WTC11 (cell line): ENCODE measurements at regions not wholly inside any gene's neighbourhood (a gene's known extent, or its start where the extent isn't known, plus 50 kb on each side); places are given as distances from the start of the nearest gene placed in this dataset.

Experiments
- ATAC-seq: fragments of 200-7000 bp; cut with Tn5 transposase; 2 replicates; pipeline ENCODE4 v1.10.0; 2021; ENCODE audit warnings: mild to moderate bottlenecking, moderate library complexity
- CTCF ChIA-PET: fragments of 300-600 bp; sonication (Branson Sonifier 250); formaldehyde crosslinking; loops from one replicate; lab custom pipeline; 2021; ENCODE audit warnings: antibody characterized with exemption; lab: Charles Lee
- POLR2A ChIA-PET: fragments of 350-600 bp; sonication (Branson Sonifier 250); formaldehyde crosslinking; loops from one replicate; lab custom pipeline; 2021; ENCODE audit warnings: antibody characterized with exemption; lab: Charles Lee
- DNase-seq: peaks from one replicate; pipeline ENCODE4 v3.0.0; 2021; ENCODE audit warnings: low spot score
- H3K27ac Mint-ChIP-seq: 2 replicates; pipeline ENCODE4 v1.8.0; 2021; ENCODE audit warnings: mixed read lengths
- H3K27me3 Mint-ChIP-seq: 2 replicates; pipeline ENCODE4 v1.8.0; 2021; ENCODE audit warnings: low read depth, mild to moderate bottlenecking, moderate library complexity, mixed read lengths
- H3K36me3 Mint-ChIP-seq: 2 replicates; pipeline ENCODE4 v1.8.0; 2021; ENCODE audit warnings: mixed read lengths
- H3K4me1 Mint-ChIP-seq: 2 replicates; pipeline ENCODE4 v1.8.0; 2022; ENCODE audit warnings: mixed read lengths
- H3K4me3 Mint-ChIP-seq: 2 replicates; pipeline ENCODE4 v1.8.0; 2021; ENCODE audit warnings: mild to moderate bottlenecking, moderate library complexity, mixed read lengths
- H3K9me3 Mint-ChIP-seq: 2 replicates; pipeline ENCODE4 v1.8.0; 2021; ENCODE audit warnings: mixed read lengths
- CREM ChIP-seq: sonication (generic); formaldehyde crosslinking; IDR thresholded peaks from 2 replicates; pipeline ENCODE4 v1.8.1; 2022; ENCODE audit warnings: mild to moderate bottlenecking, missing genetic modification reagents, moderate library complexity
- E2F1 ChIP-seq: sonication (generic); formaldehyde crosslinking; IDR thresholded peaks from 2 replicates; pipeline ENCODE4 v1.8.0; 2022; ENCODE audit warnings: mild to moderate bottlenecking, missing genetic modification reagents
- ELF4 ChIP-seq: sonication (generic); formaldehyde crosslinking; IDR thresholded peaks from 2 replicates; pipeline ENCODE4 v1.8.1; 2022; ENCODE audit warnings: low read depth, mild to moderate bottlenecking, moderate library complexity, missing genetic modification reagents
- EMX1 ChIP-seq: fragments of 250-450 bp; sonication (Bioruptor Pico); IDR thresholded peaks from 2 replicates; pipeline ENCODE4 v1.8.0; 2021; ENCODE audit warnings: mild to moderate bottlenecking
- ERG ChIP-seq: fragments of 250-450 bp; sonication (Bioruptor Pico); IDR thresholded peaks from 2 replicates; pipeline ENCODE4 v1.8.0; 2021; ENCODE audit warnings: mild to moderate bottlenecking
- ETV6 ChIP-seq: sonication (generic); formaldehyde crosslinking; IDR thresholded peaks from 2 replicates; pipeline ENCODE4 v1.8.1; 2022; ENCODE audit warnings: mild to moderate bottlenecking, missing genetic modification reagents
- FOXJ3 ChIP-seq: sonication (generic); formaldehyde crosslinking; IDR thresholded peaks from 2 replicates; pipeline ENCODE4 v1.9.0; 2021; ENCODE audit warnings: missing genetic modification reagents, mild to moderate bottlenecking, borderline replicate concordance
- FOXP1 ChIP-seq: sonication (generic); formaldehyde crosslinking; IDR thresholded peaks from 2 replicates; pipeline ENCODE4 v1.8.0; 2022; ENCODE audit warnings: missing genetic modification reagents, mild to moderate bottlenecking, moderate library complexity, borderline replicate concordance
- GABPB1 ChIP-seq: sonication (generic); formaldehyde crosslinking; IDR thresholded peaks from 2 replicates; pipeline ENCODE4 v1.8.1; 2023; ENCODE audit warnings: mild to moderate bottlenecking, missing genetic modification reagents
- GTF2I ChIP-seq: fragments of 250-450 bp; sonication (Bioruptor Pico); conservative IDR thresholded peaks from 2 replicates; pipeline ENCODE4 v1.4.0; 2021; ENCODE audit warnings: mild to moderate bottlenecking
- IRF1 ChIP-seq: sonication (generic); formaldehyde crosslinking; IDR thresholded peaks from 2 replicates; pipeline ENCODE4 v1.8.0; 2023; ENCODE audit warnings: missing genetic modification reagents
- JAZF1 ChIP-seq: fragments of 250-450 bp; sonication (Bioruptor Pico); IDR thresholded peaks from 2 replicates; pipeline ENCODE4 v1.9.0; 2021; ENCODE audit warnings: moderate library complexity, mild to moderate bottlenecking, inconsistent platforms
- JUN ChIP-seq: sonication (generic); formaldehyde crosslinking; IDR thresholded peaks from 2 replicates; pipeline ENCODE4 v1.8.0; 2023; ENCODE audit warnings: mild to moderate bottlenecking, missing genetic modification reagents
- MLX ChIP-seq: sonication (generic); formaldehyde crosslinking; IDR thresholded peaks from 2 replicates; pipeline ENCODE4 v1.8.1; 2023; ENCODE audit warnings: mild to moderate bottlenecking, missing genetic modification reagents, moderate library complexity
- NFATC4 ChIP-seq: fragments of 250-450 bp; sonication (Bioruptor Pico); IDR thresholded peaks from 2 replicates; pipeline ENCODE4 v1.9.0; 2021; ENCODE audit warnings: mild to moderate bottlenecking
- NR2C2 ChIP-seq: sonication (generic); formaldehyde crosslinking; IDR thresholded peaks from 2 replicates; pipeline ENCODE4 v1.8.0; 2022; ENCODE audit warnings: mild to moderate bottlenecking, missing genetic modification reagents
- OVOL2 ChIP-seq: fragments of 250-450 bp; sonication (Bioruptor Pico); IDR thresholded peaks from 2 replicates; pipeline ENCODE4 v1.9.0; 2021; ENCODE audit warnings: mild to moderate bottlenecking, borderline replicate concordance
- PRDM15 ChIP-seq: sonication (generic); formaldehyde crosslinking; IDR thresholded peaks from 2 replicates; pipeline ENCODE4 v1.8.0; 2022; ENCODE audit warnings: missing genetic modification reagents
- PREB ChIP-seq: sonication (generic); formaldehyde crosslinking; IDR thresholded peaks from 2 replicates; pipeline ENCODE4 v1.8.1; 2022; ENCODE audit warnings: mild to moderate bottlenecking, missing genetic modification reagents, moderate library complexity, borderline replicate concordance
- SOX15 ChIP-seq: fragments of 250-450 bp; sonication (Bioruptor Pico); IDR thresholded peaks from 2 replicates; pipeline ENCODE4 v1.9.0; 2021; ENCODE audit warnings: mild to moderate bottlenecking
- TP53 ChIP-seq: sonication (generic); formaldehyde crosslinking; IDR thresholded peaks from 2 replicates; pipeline ENCODE4 v1.8.1; 2023; ENCODE audit warnings: mild to moderate bottlenecking, missing genetic modification reagents
- ZBTB21 ChIP-seq: sonication (generic); formaldehyde crosslinking; IDR thresholded peaks from 2 replicates; pipeline ENCODE4 v1.8.1; 2023; ENCODE audit warnings: mild to moderate bottlenecking, missing genetic modification reagents, borderline replicate concordance
- ZBTB43 ChIP-seq: sonication (generic); formaldehyde crosslinking; IDR thresholded peaks from 2 replicates; pipeline ENCODE4 v1.8.1; 2023; ENCODE audit warnings: mild to moderate bottlenecking, missing genetic modification reagents
- ZMAT4 ChIP-seq: fragments of 250-450 bp; sonication (Bioruptor Pico); IDR thresholded peaks from 2 replicates; pipeline ENCODE4 v1.9.0; 2021; ENCODE audit warnings: mild to moderate bottlenecking
- ZNF121 ChIP-seq: sonication (generic); formaldehyde crosslinking; IDR thresholded peaks from 2 replicates; pipeline ENCODE4 v1.8.0; 2023; ENCODE audit warnings: missing genetic modification reagents
- ZNF263 ChIP-seq: sonication (generic); formaldehyde crosslinking; IDR thresholded peaks from 2 replicates; pipeline ENCODE4 v1.8.1; 2022; ENCODE audit warnings: low read depth, mild to moderate bottlenecking, moderate library complexity, missing genetic modification reagents
- ZNF317 ChIP-seq: sonication (generic); formaldehyde crosslinking; IDR thresholded peaks from 2 replicates; pipeline ENCODE4 v1.8.1; 2023; ENCODE audit warnings: low read depth, mild to moderate bottlenecking, moderate library complexity, missing genetic modification reagents, borderline replicate concordance
- ZNF671 ChIP-seq: fragments of 250-450 bp; sonication (Bioruptor Pico); IDR thresholded peaks from 2 replicates; pipeline ENCODE4 v1.8.0; 2021; ENCODE audit warnings: mild to moderate bottlenecking

- Mint-ChIP-seq H3K9me3 (peaks cover 18% of the 10 kb centered on the region), H3K4me3 (no peak overlapping the region), H3K27me3 (peaks cover 2% of the 10 kb centered on the region; the same call in 1 of the 2 replicates), H3K36me3 (peaks cover 9% of the 10 kb centered on the region), H3K27ac (no peak overlapping the region), H3K4me1 (peaks cover 21% of the 10 kb centered on the region)
- ATAC-seq, result no peak
- no peak for DNase-seq
- CTCF ChIA-PET, result interaction anchor here (1.1 kb wide), 1 partner anchor 10 kb away, joined by 3 read pairs; no protein-coding TSS in a partner anchor
- TF ChIP-seq FOXJ3 (CRISPR knock-in tag) (no peak), ERG (CRISPR knock-in tag) (no peak), ELF4 (CRISPR knock-in tag) (no peak), GABPB1 (CRISPR knock-in tag) (no peak), ETV6 (CRISPR knock-in tag) (no peak), GTF2I (CRISPR knock-in tag) (no peak), ZBTB43 (no peak), ZNF671 (CRISPR knock-in tag) (no peak), E2F1 (CRISPR knock-in tag) (no peak), JAZF1 (CRISPR knock-in tag) (no peak)
- TF ChIP-seq, all 79 proteins: peak for 0
- POLR2A ChIA-PET, result no interaction called here
These were observed 176.3 kb upstream of the ASIC2 start for GRCh38 chr17:33469421-33469820.

- TF ChIP-seq OVOL2, result no peak
- TF ChIP-seq PRDM15 (CRISPR knock-in tag), result no peak
- TF ChIP-seq NFATC4 (CRISPR knock-in tag), result no peak
- no peak for TF ChIP-seq IRF1 (CRISPR knock-in tag)
- TF ChIP-seq ZNF317 (CRISPR knock-in tag), result no peak
- TF ChIP-seq TP53 (CRISPR knock-in tag), result no peak
- TF ChIP-seq ZBTB21 (CRISPR knock-in tag), result no peak
- TF ChIP-seq CREM (CRISPR knock-in tag), result no peak
- no peak for TF ChIP-seq ZMAT4 (CRISPR knock-in tag)
- TF ChIP-seq FOXP1 (CRISPR knock-in tag), result no peak
- TF ChIP-seq JUN, result no peak
- no peak for TF ChIP-seq PREB (CRISPR knock-in tag)
- TF ChIP-seq ZNF121 (CRISPR knock-in tag), result no peak
- TF ChIP-seq ZNF263 (CRISPR knock-in tag), result no peak
- no peak for TF ChIP-seq EMX1 (CRISPR knock-in tag)
- no peak for TF ChIP-seq SOX15 (CRISPR knock-in tag)
- no peak for TF ChIP-seq MLX (CRISPR knock-in tag)
- TF ChIP-seq NR2C2 (CRISPR knock-in tag), result no peak
- TF ChIP-seq, all 79 proteins: peak for 0
- Mint-ChIP-seq H3K27me3 (peaks cover 2% of the 10 kb centered on the region; the same call in 1 of the 2 replicates), H3K9me3 (peaks cover 18% of the 10 kb centered on the region), H3K4me3 (no peak overlapping the region), H3K36me3 (peaks cover 9% of the 10 kb centered on the region), H3K4me1 (peaks cover 21% of the 10 kb centered on the region), H3K27ac (no peak overlapping the region)
- no peak for ATAC-seq
- CTCF ChIA-PET, result interaction anchor here (1.1 kb wide), 1 partner anchor 11 kb away, joined by 3 read pairs; no protein-coding TSS in a partner anchor
- POLR2A ChIA-PET, result no interaction called here
- DNase-seq, result no peak
These were observed 176.8 kb upstream of the ASIC2 start for GRCh38 chr17:33469911-33470310.
